ENCODE measurements at regions not wholly inside any gene's neighbourhood (a gene's known extent, or its start where the extent isn't known, plus 50 kb on each side); places are given as distances from the start of the nearest gene placed in this dataset.

DNA sequence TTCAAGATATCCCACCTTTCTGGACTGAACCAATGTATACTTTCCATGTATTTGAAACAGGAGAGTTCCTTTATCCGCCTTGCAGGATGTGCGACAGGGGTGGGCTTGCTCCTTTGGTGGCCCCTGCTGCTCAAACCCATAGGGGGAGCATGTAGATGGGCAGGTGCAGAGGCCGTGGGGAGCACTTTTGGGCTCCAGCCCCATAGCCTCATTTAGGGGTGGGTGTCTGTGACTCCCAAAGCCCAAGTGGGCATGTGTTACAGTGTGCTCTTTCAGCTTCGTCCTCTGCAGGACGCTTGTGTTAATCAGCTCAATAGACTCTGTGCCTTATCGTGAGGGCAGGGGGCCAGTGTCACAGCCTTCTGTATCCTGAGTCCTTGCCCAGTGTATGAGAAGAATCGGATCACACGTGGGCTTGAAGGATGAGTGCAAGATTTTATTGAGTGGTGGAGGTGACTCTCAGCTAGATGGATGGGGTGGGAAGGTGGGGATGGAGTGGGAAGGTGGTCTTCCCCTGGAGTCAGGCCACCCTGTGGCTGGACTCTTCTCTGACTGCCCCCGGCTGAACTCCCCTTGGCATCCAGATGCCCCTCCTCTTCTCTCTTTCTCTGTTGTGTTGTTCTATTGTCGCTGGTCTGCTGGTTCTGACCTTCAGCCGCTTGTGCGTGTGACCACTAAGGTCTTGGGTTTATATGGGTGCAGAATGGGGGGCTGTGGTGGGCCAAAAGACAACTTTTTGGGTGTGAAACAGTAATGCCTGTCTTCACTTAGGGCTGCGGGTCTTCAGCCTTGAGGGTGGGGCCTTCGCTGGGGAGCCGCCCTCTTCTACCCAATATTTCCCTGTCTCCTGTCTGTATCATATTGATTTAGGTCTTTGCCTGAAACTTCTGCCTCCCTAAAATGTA lies 262.2 kb downstream of the GLRX3 start:
- no peaks in the 10 kb centered on the region for H3K36me3 ChIP-seq (ENCODE audit: control insufficient read depth in 4 of 4, insufficient read depth in 4 of 4, low read length in 3 of 4)
- 96% methylated on average over 5 of the region's 15 CpGs for WGBS (ENCODE audit: insufficient coverage)
- no peak overlapping the region for H3K27ac ChIP-seq (ENCODE audit: insufficient read depth in 1 of 2, low read depth in 1 of 2, low read length in 2 of 2, poor library complexity in 1 of 2, severe bottlenecking in 2 of 2)
- CTCF ChIA-PET: no interaction called here
- POLR2A ChIA-PET: no interaction called here
- H3K27me3 ChIP-seq (replicated peaks in 2 of 5; ENCODE audit: control insufficient read depth in 4 of 5, insufficient read depth in 5 of 5, low read length in 4 of 5): peaks cover 0 to 4% (median 0%) of the 10 kb centered on the region in 5 experiments
- no peaks in the 10 kb centered on the region for H3K4me1 ChIP-seq (ENCODE audit: control extremely low read depth in 1 of 4, control insufficient read depth in 4 of 4, insufficient read depth in 4 of 4, low read length in 3 of 4)
- no peak for DNase-seq
- H3K4me3 ChIP-seq (ENCODE audit: control insufficient read depth in 1 of 7, extremely low read depth in 1 of 7, insufficient read depth in 4 of 7, low read depth in 2 of 7, low read length in 6 of 7): no peak overlapping the region
- H3K9me3 ChIP-seq (ENCODE audit: control extremely low read depth in 1 of 5, control insufficient read depth in 4 of 5, insufficient read depth in 2 of 5, low read depth in 1 of 5, low read length in 4 of 5): peaks cover 0 to 24% (median 10%) of the 10 kb centered on the region in 5 experiments

DNA sequence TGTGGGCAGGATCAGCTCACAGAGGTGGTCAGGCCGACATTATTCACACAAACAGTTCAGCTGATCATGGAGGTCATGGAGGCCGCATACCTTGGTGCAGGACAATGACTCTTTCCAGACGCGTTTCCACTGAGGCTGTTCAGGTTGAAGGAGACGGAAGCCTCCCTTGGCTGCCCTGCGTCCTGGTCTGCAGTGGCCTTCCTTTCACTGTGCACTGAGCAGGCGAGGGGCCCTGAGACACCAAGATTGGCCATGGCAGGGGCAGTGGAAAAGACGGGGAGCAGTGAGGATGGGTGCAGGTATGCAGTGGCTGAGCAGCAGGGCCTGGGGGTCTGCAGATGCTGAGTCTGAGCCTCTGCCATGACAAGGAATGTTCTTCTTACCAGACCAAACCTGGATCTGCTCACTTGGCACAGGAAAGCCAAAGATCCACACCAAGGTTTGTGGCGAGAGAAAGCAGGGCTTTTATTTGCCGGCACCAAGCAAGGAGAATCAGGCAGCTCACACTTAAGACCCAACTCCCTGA lies 263.3 kb downstream of the GLRX3 start:
- Histone ChIP-seq H3K4me3 (ENCODE audit: control insufficient read depth in 1 of 7, extremely low read depth in 1 of 7, insufficient read depth in 4 of 7, low read depth in 2 of 7, low read length in 6 of 7) (no peak overlapping the region), H3K4me1 (ENCODE audit: control extremely low read depth in 1 of 4, control insufficient read depth in 4 of 4, insufficient read depth in 4 of 4, low read length in 3 of 4) (no peaks in the 10 kb centered on the region), H3K27ac (ENCODE audit: insufficient read depth in 1 of 2, low read depth in 1 of 2, low read length in 2 of 2, poor library complexity in 1 of 2, severe bottlenecking in 2 of 2) (no peak overlapping the region), H3K27me3 (replicated peaks in 2 of 5; ENCODE audit: control insufficient read depth in 4 of 5, insufficient read depth in 5 of 5, low read length in 4 of 5) (peaks cover 0 to 5% (median 0%) of the 10 kb centered on the region in 5 experiments), H3K36me3 (ENCODE audit: control insufficient read depth in 4 of 4, insufficient read depth in 4 of 4, low read length in 3 of 4) (no peaks in the 10 kb centered on the region), H3K9me3 (ENCODE audit: control extremely low read depth in 1 of 5, control insufficient read depth in 4 of 5, insufficient read depth in 2 of 5, low read depth in 1 of 5, low read length in 4 of 5) (peaks cover 0 to 21% (median 9%) of the 10 kb centered on the region in 5 experiments)
- DNase-seq: no peak
- ChIA-PET CTCF (no interaction called here), POLR2A (no interaction called here)
- WGBS (ENCODE audit: insufficient coverage): 74% methylated on average over 7 of the region's 10 CpGs

DNA sequence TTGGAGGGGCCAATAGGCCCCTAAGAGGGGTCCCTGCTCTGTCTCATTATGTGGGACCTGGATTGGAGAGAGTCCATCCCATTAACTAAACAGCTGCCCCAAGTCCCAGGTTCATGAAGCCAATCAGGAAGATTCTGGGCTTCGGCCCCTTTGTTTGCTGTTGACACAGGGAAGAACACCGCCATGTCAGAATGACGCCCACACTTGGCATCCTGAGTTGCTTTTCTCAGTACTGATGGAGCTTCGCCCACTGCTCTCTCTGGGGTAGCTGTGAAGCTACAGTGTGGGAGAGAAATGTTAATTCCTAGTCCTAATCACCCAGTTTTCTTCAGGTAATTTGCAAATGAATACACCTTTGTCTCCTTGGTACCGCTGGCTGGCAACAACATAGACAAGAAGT lies 264.7 kb downstream of the GLRX3 start:
- POLR2A ChIA-PET: no interaction called here
- 83% methylated on average over 4 of the region's 5 CpGs for WGBS (ENCODE audit: insufficient coverage)
- no peak overlapping the region for H3K4me3 ChIP-seq (ENCODE audit: control insufficient read depth in 1 of 7, extremely low read depth in 1 of 7, insufficient read depth in 4 of 7, low read depth in 2 of 7, low read length in 6 of 7)
- H3K36me3 ChIP-seq (ENCODE audit: control insufficient read depth in 4 of 4, insufficient read depth in 4 of 4, low read length in 3 of 4): no peaks in the 10 kb centered on the region
- peaks cover 0 to 10% (median 6%) of the 10 kb centered on the region in 5 experiments for H3K9me3 ChIP-seq (ENCODE audit: control extremely low read depth in 1 of 5, control insufficient read depth in 4 of 5, insufficient read depth in 2 of 5, low read depth in 1 of 5, low read length in 4 of 5)
- CTCF ChIA-PET: no interaction called here
- no peaks in the 10 kb centered on the region for H3K4me1 ChIP-seq (ENCODE audit: control extremely low read depth in 1 of 4, control insufficient read depth in 4 of 4, insufficient read depth in 4 of 4, low read length in 3 of 4)
- no peak overlapping the region for H3K27ac ChIP-seq (ENCODE audit: insufficient read depth in 1 of 2, low read depth in 1 of 2, low read length in 2 of 2, poor library complexity in 1 of 2, severe bottlenecking in 2 of 2)
- peaks cover 0 to 7% (median 0%) of the 10 kb centered on the region in 5 experiments for H3K27me3 ChIP-seq (replicated peaks in 2 of 5; ENCODE audit: control insufficient read depth in 4 of 5, insufficient read depth in 5 of 5, low read length in 4 of 5)
- no peak for DNase-seq

DNA sequence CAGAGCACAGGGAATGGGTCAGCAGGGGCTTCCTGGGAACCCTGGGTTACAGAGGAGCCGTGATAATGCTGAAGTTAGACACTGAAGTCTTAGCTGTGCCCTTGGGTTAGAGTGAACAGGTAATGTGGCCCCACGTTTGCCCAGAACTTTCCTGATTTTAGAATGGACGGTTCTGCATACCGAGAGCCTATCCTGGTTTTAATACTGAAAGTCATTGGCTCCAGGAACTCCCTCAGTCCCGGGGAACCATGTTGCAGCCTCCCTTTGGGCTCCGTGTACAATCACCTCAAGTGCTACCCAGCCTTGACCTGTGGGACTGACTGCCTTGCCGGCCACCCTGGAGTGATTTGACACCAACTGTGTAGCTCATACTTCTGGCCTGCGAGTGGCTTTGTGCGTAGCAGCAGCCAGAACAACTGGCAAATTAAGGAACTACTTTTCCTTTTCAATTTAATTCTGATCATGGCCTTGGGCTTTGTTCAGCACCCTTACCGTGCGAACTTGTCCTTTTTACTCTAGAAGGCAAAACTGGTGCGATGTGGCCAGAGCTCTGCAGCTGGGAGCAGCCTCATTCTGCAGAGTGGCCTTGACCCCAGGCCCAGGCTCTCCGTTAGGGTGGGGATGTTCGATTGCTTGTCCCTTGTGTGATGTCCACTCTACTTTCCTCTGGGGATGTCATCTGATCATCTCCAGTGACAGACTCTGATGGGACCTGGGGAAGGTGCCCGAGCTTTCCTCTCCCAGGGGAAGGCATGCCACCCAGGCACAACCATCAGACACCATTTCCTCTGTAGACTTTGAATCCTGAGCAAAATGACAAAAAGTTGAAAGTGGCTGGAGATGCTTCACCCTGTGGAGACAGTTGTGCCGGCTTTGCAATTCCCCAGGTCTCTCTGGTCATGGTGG lies 265.9 kb downstream of the GLRX3 start:
- Histone ChIP-seq H3K4me1 (ENCODE audit: control extremely low read depth in 1 of 4, control insufficient read depth in 4 of 4, insufficient read depth in 4 of 4, low read length in 3 of 4) (no peaks in the 10 kb centered on the region), H3K36me3 (ENCODE audit: control insufficient read depth in 4 of 4, insufficient read depth in 4 of 4, low read length in 3 of 4) (no peaks in the 10 kb centered on the region), H3K4me3 (ENCODE audit: control insufficient read depth in 1 of 7, extremely low read depth in 1 of 7, insufficient read depth in 4 of 7, low read depth in 2 of 7, low read length in 6 of 7) (no peak overlapping the region), H3K9me3 (ENCODE audit: control extremely low read depth in 1 of 5, control insufficient read depth in 4 of 5, insufficient read depth in 2 of 5, low read depth in 1 of 5, low read length in 4 of 5) (peaks cover 0 to 4% (median 0%) of the 10 kb centered on the region in 5 experiments), H3K27me3 (replicated peaks in 2 of 5; ENCODE audit: control insufficient read depth in 4 of 5, insufficient read depth in 5 of 5, low read length in 4 of 5) (peaks cover 0 to 7% (median 0%) of the 10 kb centered on the region in 5 experiments), H3K27ac (ENCODE audit: insufficient read depth in 1 of 2, low read depth in 1 of 2, low read length in 2 of 2, poor library complexity in 1 of 2, severe bottlenecking in 2 of 2) (no peak overlapping the region)
- no peak for DNase-seq
- 90% methylated on average over 15 of the region's 16 CpGs for WGBS (ENCODE audit: insufficient coverage)
- ChIA-PET CTCF (no interaction called here), POLR2A (no interaction called here)

DNA sequence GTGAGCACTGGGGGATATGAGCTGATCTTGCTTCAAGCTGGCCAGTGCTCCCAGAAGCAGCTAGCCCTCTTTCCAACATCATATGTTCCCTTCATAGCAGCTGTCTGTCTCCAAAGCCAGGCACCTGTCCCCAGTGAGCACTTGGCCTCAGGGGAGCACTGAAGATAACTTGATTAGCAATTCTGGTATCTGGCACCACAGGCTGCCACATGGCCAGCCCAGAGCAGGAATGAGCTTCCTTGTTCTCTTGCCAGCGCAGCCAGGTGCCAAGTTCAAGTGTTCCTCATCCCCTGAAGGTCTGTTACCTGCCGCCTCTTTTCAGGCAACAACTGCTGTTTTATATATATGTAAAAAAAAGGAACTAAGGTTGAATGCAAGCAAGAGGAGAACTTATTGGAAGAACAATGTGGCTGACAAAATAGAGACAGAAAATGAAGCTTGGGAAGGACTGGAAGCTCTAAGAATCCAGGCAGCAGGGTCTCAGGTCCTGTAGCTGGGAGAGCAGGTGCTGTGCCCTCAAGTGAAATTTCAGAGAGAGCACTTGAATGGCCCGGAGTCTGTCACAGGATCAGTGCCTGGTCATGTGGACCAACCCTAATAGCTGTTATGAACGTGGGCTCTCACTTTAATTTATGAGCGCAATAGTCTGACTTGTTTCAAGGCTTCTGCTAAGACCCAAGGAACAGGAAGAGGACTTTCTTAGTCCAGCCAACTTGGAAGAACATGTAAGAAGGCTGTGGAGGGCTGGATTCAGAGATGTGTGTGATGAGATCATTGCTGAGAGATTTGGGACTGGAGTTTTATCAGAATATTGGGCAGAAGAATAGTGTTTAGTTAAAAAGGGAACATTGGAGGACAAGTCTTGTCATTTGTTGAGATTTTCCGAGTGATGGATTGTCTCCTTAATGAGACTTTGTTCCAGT lies 267.2 kb downstream of the GLRX3 start:
- ChIA-PET CTCF (no interaction called here), POLR2A (no interaction called here)
- Histone ChIP-seq H3K27me3 (replicated peaks in 2 of 5; ENCODE audit: control insufficient read depth in 4 of 5, insufficient read depth in 5 of 5, low read length in 4 of 5) (peaks cover 0 to 7% (median 0%) of the 10 kb centered on the region in 5 experiments), H3K27ac (ENCODE audit: insufficient read depth in 1 of 2, low read depth in 1 of 2, low read length in 2 of 2, poor library complexity in 1 of 2, severe bottlenecking in 2 of 2) (no peak overlapping the region), H3K4me1 (ENCODE audit: control extremely low read depth in 1 of 4, control insufficient read depth in 4 of 4, insufficient read depth in 4 of 4, low read length in 3 of 4) (no peaks in the 10 kb centered on the region), H3K9me3 (ENCODE audit: control extremely low read depth in 1 of 5, control insufficient read depth in 4 of 5, insufficient read depth in 2 of 5, low read depth in 1 of 5, low read length in 4 of 5) (peaks cover 0 to 2% (median 0%) of the 10 kb centered on the region in 5 experiments), H3K4me3 (ENCODE audit: control insufficient read depth in 1 of 7, extremely low read depth in 1 of 7, insufficient read depth in 4 of 7, low read depth in 2 of 7, low read length in 6 of 7) (no peak overlapping the region), H3K36me3 (ENCODE audit: control insufficient read depth in 4 of 4, insufficient read depth in 4 of 4, low read length in 3 of 4) (no peaks in the 10 kb centered on the region)
- DNase-seq: no peak
- 69% methylated on average over 5 of the region's 6 CpGs for WGBS (ENCODE audit: insufficient coverage)

DNA sequence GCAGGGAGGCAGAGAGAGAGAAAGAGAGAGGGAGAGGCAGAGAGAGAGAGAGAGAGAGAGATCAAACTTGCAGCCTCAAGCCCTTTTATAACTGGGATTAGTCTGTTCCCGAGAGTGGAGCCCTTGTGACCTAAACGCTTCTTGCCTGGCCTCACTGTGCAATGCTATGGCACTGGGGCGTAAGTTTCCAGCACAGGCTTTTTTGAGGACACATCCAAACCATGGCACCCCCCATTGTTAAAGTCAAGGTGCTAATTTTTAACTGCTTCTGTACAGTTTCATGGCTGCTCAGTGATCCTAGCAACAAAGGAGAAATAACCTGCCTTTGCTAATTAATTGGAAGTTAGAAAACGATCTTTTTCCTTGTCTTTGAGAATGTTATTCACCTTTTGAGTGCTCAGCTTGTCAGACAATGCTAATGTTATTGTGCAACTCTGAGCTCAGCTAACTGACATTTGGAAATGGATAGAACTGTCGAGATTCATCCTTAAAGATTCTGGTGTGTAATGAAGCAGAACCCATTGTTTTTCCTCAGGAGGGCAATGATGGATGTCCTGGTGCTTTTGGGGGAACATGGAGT lies 268.4 kb downstream of the GLRX3 start:
- Histone ChIP-seq H3K4me3 (ENCODE audit: control insufficient read depth in 1 of 7, extremely low read depth in 1 of 7, insufficient read depth in 4 of 7, low read depth in 2 of 7, low read length in 6 of 7) (no peak overlapping the region), H3K27ac (ENCODE audit: insufficient read depth in 1 of 2, low read depth in 1 of 2, low read length in 2 of 2, poor library complexity in 1 of 2, severe bottlenecking in 2 of 2) (no peak overlapping the region), H3K27me3 (replicated peaks in 2 of 5; ENCODE audit: control insufficient read depth in 4 of 5, insufficient read depth in 5 of 5, low read length in 4 of 5) (peaks cover 0 to 7% (median 0%) of the 10 kb centered on the region in 5 experiments), H3K36me3 (ENCODE audit: control insufficient read depth in 4 of 4, insufficient read depth in 4 of 4, low read length in 3 of 4) (no peaks in the 10 kb centered on the region), H3K4me1 (ENCODE audit: control extremely low read depth in 1 of 4, control insufficient read depth in 4 of 4, insufficient read depth in 4 of 4, low read length in 3 of 4) (no peaks in the 10 kb centered on the region), H3K9me3 (ENCODE audit: control extremely low read depth in 1 of 5, control insufficient read depth in 4 of 5, insufficient read depth in 2 of 5, low read depth in 1 of 5, low read length in 4 of 5) (peaks cover 0 to 2% (median 0%) of the 10 kb centered on the region in 5 experiments)
- ChIA-PET CTCF (no interaction called here), POLR2A (no interaction called here)
- 77% methylated on average over 5 of the region's 5 CpGs for WGBS (ENCODE audit: insufficient coverage)
- no peak for DNase-seq
